ENCODE measurements at regions not wholly inside any gene's neighbourhood (a gene's known extent, or its start where the extent isn't known, plus 50 kb on each side); places are given as distances from the start of the nearest gene placed in this dataset.
A peak's percentile ranks its signal among the peaks of the same experiment; 100 is the strongest.

- DNase-seq (ENCODE audit: extremely low read depth in 1 of 11, low read depth in 9 of 11, low spot score in 4 of 11) = no peak
Measured at GRCh38 chr18:10371165-10371564, 83.3 kb upstream of the APCDD1 start.

DNA sequence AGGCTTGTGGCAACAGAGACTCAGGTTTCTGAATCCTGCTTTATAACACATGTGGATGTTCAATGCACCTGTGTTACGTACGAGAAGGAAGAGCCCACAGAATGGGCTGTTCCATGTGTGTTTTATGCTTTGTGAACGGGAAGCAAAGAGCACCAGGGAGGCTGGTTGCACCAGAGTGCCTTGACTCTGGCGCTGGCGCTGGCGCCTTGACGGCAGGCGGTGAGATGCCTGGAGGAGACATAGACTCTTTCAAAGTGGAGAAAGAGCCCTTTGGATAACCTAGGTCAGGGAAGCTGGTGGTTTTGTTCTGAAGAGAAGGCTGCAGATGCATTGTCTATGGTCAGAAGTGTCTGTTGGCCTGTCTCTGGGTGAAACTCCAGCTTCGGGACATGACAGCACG is 80.2 kb upstream of the APCDD1 start:
- no peak for DNase-seq (ENCODE audit: extremely low read depth in 1 of 11, low read depth in 9 of 11, low spot score in 4 of 11)

DNA sequence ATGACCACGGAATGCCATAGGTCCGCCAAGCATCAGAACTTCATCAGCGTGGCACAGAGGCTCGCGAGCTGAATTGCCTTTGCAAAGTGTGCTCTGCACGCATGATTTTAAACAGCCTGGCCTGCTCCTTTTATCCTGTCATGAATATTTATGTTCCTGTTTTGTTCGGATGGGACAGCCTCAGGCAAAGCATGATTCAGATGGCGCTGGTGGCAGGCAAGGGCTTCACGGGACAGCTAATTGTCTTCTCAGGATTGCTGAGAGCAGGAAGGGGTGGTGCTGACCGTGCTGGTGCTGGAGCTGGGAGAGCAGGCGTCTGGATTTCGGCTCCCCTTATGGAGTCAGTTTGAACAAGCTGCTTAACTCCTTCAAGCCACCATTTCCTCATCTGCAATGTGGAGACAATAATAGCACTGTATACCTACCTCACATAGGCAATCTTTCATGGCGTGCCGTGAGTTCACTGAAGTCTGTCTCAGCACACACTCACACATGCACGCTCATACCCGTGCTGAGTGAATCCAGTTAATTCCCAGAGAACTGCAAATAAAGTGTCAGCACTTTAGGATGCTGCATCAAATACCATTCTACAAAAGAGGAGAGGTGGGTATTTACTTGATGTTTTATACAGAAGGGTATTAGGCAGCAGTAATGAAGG is 79.7 kb upstream of the APCDD1 start:
- no peak for DNase-seq (ENCODE audit: extremely low read depth in 1 of 11, low read depth in 9 of 11, low spot score in 4 of 11)

GRCh38 chr18:10376731-10377130 is 77.7 kb upstream of the APCDD1 start:
- DNase-seq (ENCODE audit: extremely low read depth in 1 of 11, low read depth in 9 of 11, low spot score in 4 of 11) = peak in 10 of 11 donors; percentile 36 to 71 (median 50)

DNA sequence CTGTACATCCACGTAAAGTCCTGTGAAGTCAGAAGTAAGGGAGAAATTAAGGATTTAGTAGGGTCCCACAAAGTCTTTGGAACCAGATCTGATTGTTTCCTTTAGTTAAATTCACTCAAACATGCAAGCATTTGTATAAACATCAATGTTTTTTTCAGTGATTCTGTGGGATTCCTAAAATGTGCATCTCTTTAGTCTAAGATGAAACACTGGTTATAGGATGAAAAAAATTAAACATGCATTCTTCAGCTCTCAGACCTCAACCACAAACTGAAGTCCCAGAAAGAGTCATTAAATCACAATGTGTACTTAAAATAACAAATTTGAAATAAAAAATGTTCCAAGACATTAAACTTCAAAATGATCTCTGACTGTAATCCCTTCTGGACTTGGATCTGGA is 76.5 kb upstream of the APCDD1 start:
- DNase-seq (ENCODE audit: extremely low read depth in 1 of 11, low read depth in 9 of 11, low spot score in 4 of 11) = no peak

DNA sequence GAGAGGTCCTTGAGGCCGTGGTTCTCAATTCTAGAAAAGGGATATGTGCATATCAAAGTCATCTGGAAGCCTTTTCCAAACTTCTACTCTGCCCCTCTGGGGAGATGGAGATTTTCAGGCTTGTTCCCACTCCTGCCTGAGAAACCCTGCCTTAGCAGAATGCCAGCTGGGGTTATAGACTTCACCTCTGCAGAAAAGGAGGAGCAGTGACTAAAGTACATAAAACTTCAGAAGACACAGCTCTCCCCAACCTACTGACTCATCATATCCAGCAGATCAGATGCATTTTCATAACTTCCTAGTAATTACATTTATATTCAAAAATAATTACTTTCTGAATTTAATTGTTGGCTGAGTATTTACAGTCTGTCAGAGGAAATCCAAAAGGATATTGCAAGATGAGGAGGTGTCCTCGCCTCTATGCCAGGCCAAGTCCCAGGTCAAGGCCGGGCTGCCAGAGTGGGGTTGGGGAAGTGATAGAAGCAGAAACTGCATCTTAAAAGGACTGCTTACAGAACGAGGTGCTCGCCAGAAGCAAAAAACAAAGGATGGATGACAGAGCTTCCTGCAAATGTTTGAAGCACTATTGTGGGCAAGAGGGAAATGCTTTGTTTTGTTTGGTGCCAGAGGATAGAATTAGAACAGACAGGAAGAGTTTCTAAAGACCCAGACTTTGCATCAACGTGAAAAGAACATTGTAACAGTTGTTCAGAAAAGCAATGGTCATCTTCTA is 75.6 kb upstream of the APCDD1 start:
- no peak for DNase-seq (ENCODE audit: extremely low read depth in 1 of 11, low read depth in 9 of 11, low spot score in 4 of 11)

DNA sequence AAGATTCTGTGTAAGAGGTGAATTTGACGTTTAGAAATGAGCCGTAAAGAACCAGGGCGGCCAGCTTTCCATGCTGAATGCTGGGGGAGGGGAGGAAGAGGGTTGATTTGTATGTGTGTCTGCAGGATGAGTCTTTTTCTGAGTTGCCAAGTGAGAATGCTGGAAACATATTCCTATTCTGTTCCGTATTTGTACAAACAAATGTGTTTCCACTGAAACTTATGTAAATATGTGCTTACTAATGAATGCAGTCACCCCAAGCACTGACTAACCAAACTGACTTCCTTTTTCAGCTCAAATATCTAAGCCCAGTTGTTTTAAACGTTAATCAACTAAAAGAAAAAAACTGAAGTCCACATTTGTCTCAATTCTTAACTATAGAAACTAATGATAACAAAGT is 74.9 kb upstream of the APCDD1 start:
- no peak for DNase-seq (ENCODE audit: extremely low read depth in 1 of 11, low read depth in 9 of 11, low spot score in 4 of 11)

- DNase-seq (ENCODE audit: extremely low read depth in 1 of 11, low read depth in 9 of 11, low spot score in 4 of 11) = no peak
Measured at GRCh38 chr18:10381516-10381915, 72.9 kb upstream of the APCDD1 start.

DNA sequence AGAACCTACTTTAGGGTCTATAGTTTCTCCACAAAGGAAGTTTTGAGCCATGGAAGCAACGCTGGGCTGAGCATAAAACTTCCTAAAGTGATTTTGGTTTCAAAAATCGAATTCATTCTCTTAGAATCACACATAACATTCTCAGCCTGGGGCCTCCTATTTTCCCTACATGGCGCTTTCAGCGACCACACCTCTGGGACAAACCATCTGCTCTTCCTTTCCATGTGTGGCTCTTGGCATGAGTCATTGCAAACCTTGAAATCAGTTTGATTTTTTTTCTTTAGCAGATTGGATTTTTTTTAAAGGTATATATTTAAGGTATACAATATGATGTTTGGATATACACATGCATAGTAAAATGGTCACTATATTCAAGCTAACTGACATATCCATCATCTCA is 72.5 kb upstream of the APCDD1 start:
- no peak for DNase-seq (ENCODE audit: extremely low read depth in 1 of 11, low read depth in 9 of 11, low spot score in 4 of 11)

DNA sequence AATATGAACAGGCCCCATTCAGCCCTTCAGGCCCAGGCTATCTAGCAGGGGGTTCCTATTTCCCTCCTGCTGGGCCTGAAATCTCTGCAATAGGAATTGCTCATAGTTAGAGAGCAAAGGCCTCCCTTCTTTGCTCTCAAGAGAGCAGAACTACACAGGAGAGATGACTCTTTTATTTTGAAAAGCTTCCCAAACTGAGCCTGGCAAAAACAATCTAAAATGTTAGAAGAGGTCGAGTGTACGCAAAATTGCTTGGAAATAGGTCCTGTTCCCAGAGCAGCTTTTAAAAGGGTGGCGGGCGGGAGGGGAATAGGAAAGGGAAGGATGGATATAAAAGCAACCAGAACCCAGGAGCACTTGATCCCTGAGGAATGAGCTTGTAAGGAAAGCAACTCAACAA is 68.4 kb upstream of the APCDD1 start:
- no peak for DNase-seq (ENCODE audit: extremely low read depth in 1 of 11, low read depth in 9 of 11, low spot score in 4 of 11)

DNA sequence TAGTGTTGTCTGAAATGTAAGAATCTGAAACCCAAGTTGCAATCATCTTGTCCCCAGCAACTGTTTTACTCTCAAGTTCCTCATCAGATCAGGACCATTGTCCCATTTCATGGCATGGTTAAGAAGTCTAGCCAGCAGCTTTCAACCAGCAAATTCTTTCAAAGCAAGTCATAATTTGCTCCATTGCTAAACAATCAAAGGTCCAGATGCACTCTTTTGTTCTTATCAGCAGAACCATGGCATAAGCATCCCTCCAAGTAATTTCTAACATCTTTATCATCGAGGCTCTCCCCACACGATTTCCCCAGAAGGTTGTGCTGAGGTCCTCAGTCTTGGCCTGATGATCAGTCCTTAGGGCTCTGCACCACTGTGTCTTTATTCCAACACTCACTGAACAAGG is 67.5 kb upstream of the APCDD1 start:
- no peak for DNase-seq (ENCODE audit: extremely low read depth in 1 of 11, low read depth in 9 of 11, low spot score in 4 of 11)

DNA sequence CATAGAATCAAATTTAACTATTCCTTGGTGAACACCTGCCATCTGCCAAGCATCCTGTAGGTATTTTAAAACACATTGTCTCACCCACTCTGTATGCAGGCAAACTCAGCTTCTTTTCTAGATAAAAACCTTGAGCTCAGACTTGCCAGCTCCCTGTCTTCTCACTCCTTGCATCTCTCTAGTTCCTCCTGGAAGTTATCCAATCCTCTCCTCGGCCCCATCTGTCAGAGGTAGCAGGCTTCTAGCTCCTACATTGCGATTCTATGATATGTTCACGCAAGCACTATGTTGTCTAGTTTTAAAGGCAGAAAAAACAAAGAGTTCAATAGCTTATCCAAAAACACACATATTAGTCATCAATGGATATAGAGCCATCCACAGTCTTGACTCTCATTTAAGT is 67.0 kb upstream of the APCDD1 start:
- no peak for DNase-seq (ENCODE audit: extremely low read depth in 1 of 11, low read depth in 9 of 11, low spot score in 4 of 11)

DNA sequence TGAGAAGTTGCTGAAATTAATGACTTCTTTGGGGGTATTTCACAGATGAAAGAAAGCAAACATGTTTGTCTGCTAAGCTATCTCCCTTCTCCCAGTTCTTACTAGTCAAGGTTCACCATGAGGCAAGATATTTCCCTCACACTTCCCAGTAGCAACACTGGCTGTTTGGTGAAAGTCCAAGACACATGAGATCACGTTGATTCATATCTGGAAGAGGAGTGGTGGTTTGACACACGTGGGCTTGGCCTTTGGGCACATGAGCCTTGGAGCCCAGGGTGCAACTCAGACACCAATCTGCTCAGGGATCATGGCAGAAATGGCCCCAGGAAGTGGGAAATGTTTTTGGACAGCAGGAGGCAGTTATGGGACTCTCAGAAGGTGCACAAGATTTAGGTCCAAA is 66.1 kb upstream of the APCDD1 start:
- no peak for DNase-seq (ENCODE audit: extremely low read depth in 1 of 11, low read depth in 9 of 11, low spot score in 4 of 11)

DNA sequence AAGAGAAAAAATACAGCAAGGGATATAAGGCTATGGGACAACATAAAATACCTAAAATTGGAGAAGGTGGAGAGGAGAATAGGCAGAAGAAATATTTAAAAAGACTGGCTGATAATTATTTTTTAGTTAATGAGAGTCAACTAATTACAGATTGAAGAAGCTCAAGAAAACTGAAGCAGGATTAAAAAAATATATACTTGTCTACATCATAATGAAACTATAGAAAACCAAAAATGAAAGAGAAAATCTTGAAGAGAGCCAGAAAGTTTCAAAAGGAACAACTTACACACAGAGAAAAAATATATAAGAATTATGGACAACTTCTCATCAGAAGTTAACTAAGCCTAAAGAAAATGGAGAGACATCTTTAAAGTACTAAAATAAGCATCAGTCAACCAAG is 62.9 kb upstream of the APCDD1 start:
- no peak for DNase-seq (ENCODE audit: extremely low read depth in 1 of 11, low read depth in 9 of 11, low spot score in 4 of 11)

DNA sequence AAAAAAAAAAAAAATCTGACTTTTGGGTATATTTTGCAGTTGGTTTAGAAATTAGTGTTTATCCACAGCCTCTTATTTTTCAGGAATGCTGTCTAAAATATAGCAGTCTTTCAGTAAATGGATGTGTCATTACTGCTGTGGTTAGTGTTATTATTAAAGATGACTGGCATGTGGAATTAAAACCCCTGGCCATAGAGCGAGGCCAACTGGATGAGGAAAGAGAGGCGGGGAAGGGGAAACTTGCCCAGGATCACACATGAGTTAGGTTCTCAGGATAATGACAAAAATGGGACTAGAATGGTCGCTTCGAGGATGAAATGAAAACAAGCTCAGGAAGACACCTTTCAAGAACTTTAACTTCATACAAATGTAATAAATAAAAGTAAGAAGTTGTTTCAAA is 57.4 kb upstream of the APCDD1 start:
- DNase-seq (ENCODE audit: extremely low read depth in 1 of 11, low read depth in 9 of 11, low spot score in 4 of 11) = no peak

GRCh38 chr18:10398571-10398970 is 55.9 kb upstream of the APCDD1 start:
- no peak for DNase-seq (ENCODE audit: extremely low read depth in 1 of 11, low read depth in 9 of 11, low spot score in 4 of 11)

- no peak for DNase-seq (ENCODE audit: extremely low read depth in 1 of 11, low read depth in 9 of 11, low spot score in 4 of 11)
Measured at GRCh38 chr18:10399465-10399864, 55.0 kb upstream of the APCDD1 start.

DNA sequence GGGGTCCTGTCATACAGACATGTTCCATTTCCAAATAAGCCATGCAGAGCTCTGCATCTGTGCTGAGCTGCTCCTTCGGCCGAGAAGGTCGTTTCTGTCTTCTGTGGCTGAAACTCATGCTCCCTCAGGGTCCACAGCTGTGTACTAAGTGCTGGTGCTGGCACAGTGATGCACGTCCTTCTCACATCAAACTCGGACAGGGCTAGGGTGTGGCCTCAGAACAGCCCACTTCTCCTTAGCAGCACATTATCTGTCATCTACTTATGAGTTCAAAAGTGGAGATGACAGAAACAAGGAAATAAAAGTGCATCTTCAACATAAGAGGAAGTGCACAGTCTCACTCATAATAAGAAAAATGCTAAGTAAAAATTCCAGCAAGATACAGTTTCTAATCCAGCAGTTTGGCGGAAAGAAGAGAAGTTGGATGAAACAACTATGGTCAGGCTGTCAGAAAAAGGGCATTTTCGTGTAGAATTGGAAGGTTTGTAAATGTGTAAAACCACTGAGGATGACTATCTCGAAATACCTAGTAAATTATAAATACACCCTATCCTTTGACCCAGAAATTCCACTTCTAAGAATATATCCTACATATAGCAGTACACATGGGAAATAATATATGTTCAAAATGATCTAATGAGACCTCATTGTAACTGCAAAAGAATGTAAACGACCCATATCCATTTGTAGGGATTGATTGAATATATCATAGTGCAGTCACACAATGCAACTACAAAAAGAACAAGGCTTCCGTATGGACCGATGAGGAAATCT is 53.7 kb upstream of the APCDD1 start:
- no peak for DNase-seq (ENCODE audit: extremely low read depth in 1 of 11, low read depth in 9 of 11, low spot score in 4 of 11)

- DNase-seq (ENCODE audit: extremely low read depth in 1 of 11, low read depth in 9 of 11, low spot score in 4 of 11) = peak in 1 of 11 donors; percentile 38
Measured at GRCh38 chr18:10401521-10401920, 52.9 kb upstream of the APCDD1 start.

DNA sequence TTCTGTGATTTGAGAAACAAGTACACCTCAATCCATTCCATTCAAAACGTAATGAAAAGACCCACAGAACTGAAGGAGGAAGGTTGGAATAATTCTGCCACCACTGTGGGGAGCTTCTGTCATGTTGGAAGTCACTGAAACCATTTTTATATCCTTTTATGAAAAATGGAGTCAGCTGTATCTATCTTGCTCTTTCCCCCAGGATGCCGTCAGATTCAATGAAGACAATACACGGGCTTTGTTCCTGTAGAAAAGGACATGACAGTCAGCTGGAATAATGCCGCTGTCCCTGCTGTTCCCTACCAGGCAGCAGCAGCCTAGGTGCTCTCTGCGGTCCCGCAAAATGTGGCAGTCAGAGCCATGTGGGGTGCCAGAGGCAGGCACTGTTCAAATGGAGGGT is 52.5 kb upstream of the APCDD1 start:
- DNase-seq (ENCODE audit: extremely low read depth in 1 of 11, low read depth in 9 of 11, low spot score in 4 of 11) = no peak
